Embryonic facial prominence (tissue), 1 donor: ENCODE measurements at regions not wholly inside any gene's neighbourhood (a gene's known extent, or its start where the extent isn't known, plus 50 kb on each side); places are given as distances from the start of the nearest gene placed in this dataset.
"Not testable (repeated sequence)": the region's sequence is repeated elsewhere in the genome, so short reads cannot be mapped to it uniquely, and the experiment has no call there.

Source experiments
- DNase-seq: peaks from one replicate; pipeline ENCODE4 v3.0.0-alpha.2; 2016; ENCODE audit errors: extremely low spot score

DNA sequence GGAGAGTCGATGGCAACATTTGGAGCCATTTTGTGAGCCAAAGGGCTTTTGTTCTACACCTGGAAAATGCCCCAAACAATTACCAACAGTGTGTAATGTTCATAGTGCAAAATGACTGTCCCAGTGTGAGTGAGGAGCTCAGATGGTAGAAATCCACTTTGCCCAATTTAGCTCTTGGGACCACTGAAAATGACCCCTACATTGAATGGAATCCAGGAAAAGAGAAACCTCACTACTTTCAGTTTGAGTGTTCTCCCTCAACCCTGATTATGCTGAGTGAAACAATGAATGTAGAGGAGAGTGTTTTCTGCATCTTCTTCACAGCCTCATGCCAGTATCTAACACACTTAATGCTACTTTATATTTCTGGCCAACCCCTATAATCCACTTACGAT is 84.9 kb upstream of the NRN1 start:
- no peak for DNase-seq

- DNase-seq: no peak
Measured at GRCh38 chr6:6090861-6091607, 84.3 kb upstream of the NRN1 start.

- DNase-seq: no peak
Measured at GRCh38 chr6:6085928-6086668, 79.4 kb upstream of the NRN1 start.

DNA sequence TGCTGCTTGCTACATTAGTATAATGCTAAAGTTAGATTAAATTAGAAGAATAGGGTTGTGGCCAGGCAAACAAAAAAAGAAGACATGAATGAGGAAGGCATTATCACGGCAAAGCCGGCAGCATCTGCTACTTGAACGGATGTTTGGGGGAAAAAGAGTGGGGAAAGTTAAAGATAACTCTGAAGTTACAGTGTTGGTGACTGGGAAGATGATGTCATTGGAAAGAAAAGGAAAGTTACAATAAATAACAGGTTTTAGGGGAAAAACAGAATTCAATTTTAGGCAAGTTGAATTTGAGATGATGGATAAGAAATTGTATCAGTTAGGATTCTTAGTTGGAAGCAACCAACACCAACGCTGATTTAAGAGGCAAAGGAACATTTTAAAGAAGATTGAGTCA is 74.2 kb upstream of the NRN1 start:
- DNase-seq: no peak

DNA sequence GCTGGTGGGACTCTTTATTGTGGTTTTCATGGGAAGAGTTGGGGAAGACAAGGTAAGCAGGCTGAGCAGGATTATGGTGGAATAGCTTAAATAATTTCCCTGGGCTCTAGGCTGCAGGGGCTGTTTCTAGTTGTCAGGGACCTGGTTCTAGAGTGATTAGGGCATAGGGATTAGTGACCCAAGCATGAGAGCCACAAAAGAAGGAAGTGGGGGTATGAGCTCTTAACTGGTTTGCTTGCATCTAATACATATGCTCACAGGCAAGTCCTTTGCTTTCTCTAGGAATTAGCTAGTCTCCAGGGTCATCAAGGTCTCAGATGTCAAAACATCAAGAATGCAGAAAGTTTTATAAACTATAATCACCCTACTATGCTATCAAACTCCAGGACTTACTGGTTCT is 67.5 kb upstream of the NRN1 start:
- DNase-seq: no peak

- not testable (repeated sequence) for DNase-seq
Measured at GRCh38 chr6:6068157-6068556, 61.4 kb upstream of the NRN1 start.

DNA sequence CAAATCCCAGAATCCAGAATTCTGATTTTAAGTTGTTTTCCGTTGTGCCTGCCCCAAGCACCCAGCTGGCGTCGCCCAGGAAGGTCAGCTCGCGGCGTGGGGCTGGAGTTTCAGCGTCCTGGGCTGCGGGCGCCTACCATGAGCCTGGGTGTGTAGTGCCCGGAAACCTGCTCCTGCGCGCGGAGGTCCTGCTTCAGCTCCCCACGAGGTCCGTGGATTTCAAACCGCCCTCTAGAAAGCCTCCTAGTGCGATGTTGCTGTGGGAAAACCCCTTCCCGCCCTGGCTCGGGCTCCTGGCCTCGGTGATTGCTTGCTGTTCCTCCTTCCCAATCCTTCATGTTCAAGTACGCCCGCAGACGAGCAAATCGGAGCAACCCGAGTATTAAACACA is 51.3 kb upstream of the NRN1 start:
- DNase-seq: no peak

DNA sequence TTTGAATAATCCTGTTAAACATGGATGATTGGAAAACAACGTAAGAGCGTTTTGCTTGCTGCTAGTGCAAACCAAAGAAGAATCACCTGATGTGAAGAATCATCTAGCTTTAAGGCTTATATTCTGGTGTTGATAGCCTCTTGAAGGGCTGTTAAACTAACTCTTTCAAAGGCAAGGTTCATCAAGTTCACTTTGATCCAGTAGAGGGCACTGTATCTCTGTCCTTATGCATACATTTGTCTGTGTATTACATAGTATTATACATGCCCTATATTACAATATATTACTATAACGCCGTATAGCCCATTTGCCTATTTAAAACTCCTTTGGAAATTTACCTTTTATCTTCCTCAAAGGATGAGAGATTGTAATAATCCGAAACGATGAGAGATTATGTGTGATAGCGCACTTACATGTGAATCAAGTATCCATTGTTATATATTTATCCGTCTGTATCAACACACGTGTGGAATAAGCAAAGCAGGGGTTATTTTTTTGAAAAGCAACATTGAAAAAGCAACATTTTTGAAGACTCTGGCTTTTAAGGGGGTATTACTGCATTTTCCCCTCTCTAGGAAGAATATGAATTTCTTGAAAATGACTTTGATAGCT is 50.8 kb upstream of the NRN1 start:
- DNase-seq: peak; percentile 58
